ENCODE measurements at regions not wholly inside any gene's neighbourhood (a gene's known extent, or its start where the extent isn't known, plus 50 kb on each side); places are given as distances from the start of the nearest gene placed in this dataset.

GRCh38 chr5:3222924-3223323 is 372.7 kb upstream of the IRX1 start:
- no peak for DNase-seq (ENCODE audit: low read depth)

GRCh38 chr5:3221432-3221831 is 374.2 kb upstream of the IRX1 start:
- no peak for DNase-seq (ENCODE audit: low read depth)

- DNase-seq (ENCODE audit: low read depth) = no peak
Observed at GRCh38 chr5:3220638-3221288, 374.9 kb upstream of the IRX1 start.

- no peak for DNase-seq (ENCODE audit: low read depth)
Observed at GRCh38 chr5:3220201-3220600, 375.4 kb upstream of the IRX1 start.

GRCh38 chr5:3218916-3219650 is 376.5 kb upstream of the IRX1 start:
- no peak for DNase-seq (ENCODE audit: low read depth)

- DNase-seq (ENCODE audit: low read depth) = no peak
Observed at GRCh38 chr5:3217771-3218495, 377.7 kb upstream of the IRX1 start.

GRCh38 chr5:3217114-3217513 is 378.5 kb upstream of the IRX1 start:
- no peak for DNase-seq (ENCODE audit: low read depth)

- no peak for DNase-seq (ENCODE audit: low read depth)
Observed at GRCh38 chr5:3216386-3216785, 379.2 kb upstream of the IRX1 start.

- DNase-seq (ENCODE audit: low read depth) = no peak
Observed at GRCh38 chr5:3214838-3215374, 380.7 kb upstream of the IRX1 start.

GRCh38 chr5:3214396-3214795 is 381.2 kb upstream of the IRX1 start:
- DNase-seq (ENCODE audit: low read depth) = no peak

- DNase-seq (ENCODE audit: low read depth) = no peak
Observed at GRCh38 chr5:3212869-3213268, 382.8 kb upstream of the IRX1 start.

- DNase-seq (ENCODE audit: low read depth) = no peak
Observed at GRCh38 chr5:3210531-3210930, 385.1 kb upstream of the IRX1 start.

GRCh38 chr5:3209918-3210317 is 385.7 kb upstream of the IRX1 start:
- DNase-seq (ENCODE audit: low read depth) = no peak

GRCh38 chr5:3202570-3202969 is 393.1 kb upstream of the IRX1 start:
- no peak for DNase-seq (ENCODE audit: low read depth)

- DNase-seq (ENCODE audit: low read depth) = no peak
Observed at GRCh38 chr5:3201941-3202340, 393.7 kb upstream of the IRX1 start.

- no peak for DNase-seq (ENCODE audit: low read depth)
Observed at GRCh38 chr5:3201121-3201520, 394.5 kb upstream of the IRX1 start.

- no peak for DNase-seq (ENCODE audit: low read depth)
Observed at GRCh38 chr5:3199962-3200755, 395.5 kb upstream of the IRX1 start.

- DNase-seq (ENCODE audit: low read depth) = no peak
Observed at GRCh38 chr5:3198074-3198449, 397.6 kb upstream of the IRX1 start.

GRCh38 chr5:3197304-3198073 is 398.1 kb upstream of the IRX1 start:
- DNase-seq (ENCODE audit: low read depth) = no peak

- no peak for DNase-seq (ENCODE audit: low read depth)
Observed at GRCh38 chr5:3195994-3196393, 399.6 kb upstream of the IRX1 start.

GRCh38 chr5:3194684-3195083 is 400.9 kb upstream of the IRX1 start:
- no peak for DNase-seq (ENCODE audit: low read depth)
